Glomerular visceral epithelial cell (primary cell): ENCODE measurements at regions not wholly inside any gene's neighbourhood (a gene's known extent, or its start where the extent isn't known, plus 50 kb on each side); places are given as distances from the start of the nearest gene placed in this dataset.

Experiments used
- DNase-seq: peaks from one replicate; pipeline ENCODE4 v3.0.0-alpha.2; 2016; ENCODE audit errors: extremely low spot score

GRCh38 chr10:110397856-110398255, 93.1 kb upstream of the SMNDC1 start:
- no peak for DNase-seq

- peak; percentile 95 for DNase-seq
Measured at GRCh38 chr10:110398419-110399105, 93.8 kb upstream of the SMNDC1 start.

GRCh38 chr10:110399106-110399964, 94.6 kb upstream of the SMNDC1 start:
- DNase-seq = peak; percentile 91

GRCh38 chr10:110399965-110400933, 95.5 kb upstream of the SMNDC1 start:
- no peak for DNase-seq

- no peak for DNase-seq
Measured at GRCh38 chr10:110401401-110402076, 96.2 kb upstream of the DUSP5 start.

GRCh38 chr10:110402077-110402416, 95.7 kb upstream of the DUSP5 start:
- no peak for DNase-seq

- no peak for DNase-seq
Measured at GRCh38 chr10:110403593-110403992, 94.1 kb upstream of the DUSP5 start.

GRCh38 chr10:110404413-110404812, 93.3 kb upstream of the DUSP5 start:
- DNase-seq = no peak

- DNase-seq = no peak
Measured at GRCh38 chr10:110404825-110405224, 92.9 kb upstream of the DUSP5 start.

- DNase-seq = no peak
Measured at GRCh38 chr10:110405380-110405779, 92.3 kb upstream of the DUSP5 start.

- DNase-seq = no peak
Measured at GRCh38 chr10:110407301-110408170, 90.2 kb upstream of the DUSP5 start.

- DNase-seq = peak; percentile 50
Measured at GRCh38 chr10:110408203-110408871, 89.4 kb upstream of the DUSP5 start.

- DNase-seq = no peak
Measured at GRCh38 chr10:110408943-110409342, 88.8 kb upstream of the DUSP5 start.

GRCh38 chr10:110409488-110409887, 88.2 kb upstream of the DUSP5 start:
- DNase-seq = no peak

GRCh38 chr10:110409926-110410325, 87.8 kb upstream of the DUSP5 start:
- DNase-seq = no peak

GRCh38 chr10:110410329-110411046, 87.2 kb upstream of the DUSP5 start:
- DNase-seq = peak; percentile 98

GRCh38 chr10:110411047-110411410, 86.7 kb upstream of the DUSP5 start:
- DNase-seq = peak; percentile 77

- DNase-seq = no peak
Measured at GRCh38 chr10:110413049-110413783, 84.5 kb upstream of the DUSP5 start.
